ENCODE measurements at regions not wholly inside any gene's neighbourhood (a gene's known extent, or its start where the extent isn't known, plus 50 kb on each side); places are given as distances from the start of the nearest gene placed in this dataset.

DNA sequence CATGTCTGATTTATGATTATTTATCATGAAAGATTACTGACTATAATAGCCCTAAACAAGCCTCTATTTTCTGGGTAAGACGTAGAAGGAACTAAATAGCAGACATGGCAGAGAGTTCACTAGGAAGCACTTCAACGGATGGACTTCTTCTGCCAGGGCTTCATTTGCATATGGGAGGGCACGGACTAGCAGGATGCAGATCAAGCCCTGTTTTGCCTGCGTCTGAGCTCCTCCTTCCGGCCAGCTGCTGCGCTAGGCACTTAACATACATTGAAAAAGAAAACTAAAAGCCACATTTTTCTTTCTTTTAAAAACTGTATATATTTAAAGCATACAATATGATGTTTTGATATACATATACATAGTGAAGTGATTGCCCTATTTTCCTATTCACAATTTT is 340.0 kb upstream of the MEX3C start:
- TF ChIP-seq ZNF70 (CRISPR knock-in tag; IDR thresholded peaks at IDR 0.05) = no peak
- TF ChIP-seq ZNF565 (CRISPR knock-in tag; conservative IDR thresholded peaks at IDR 0.05; ENCODE audit: low read depth) = no peak
- no peak for TF ChIP-seq ZC3H10 (CRISPR knock-in tag; IDR thresholded peaks at IDR 0.05)
- TF ChIP-seq ESRRG (CRISPR knock-in tag; IDR thresholded peaks at IDR 0.05) = no peak
- no peak for TF ChIP-seq ZFP3 (CRISPR knock-in tag; IDR thresholded peaks at IDR 0.05)
- TF ChIP-seq, protein P1, sequence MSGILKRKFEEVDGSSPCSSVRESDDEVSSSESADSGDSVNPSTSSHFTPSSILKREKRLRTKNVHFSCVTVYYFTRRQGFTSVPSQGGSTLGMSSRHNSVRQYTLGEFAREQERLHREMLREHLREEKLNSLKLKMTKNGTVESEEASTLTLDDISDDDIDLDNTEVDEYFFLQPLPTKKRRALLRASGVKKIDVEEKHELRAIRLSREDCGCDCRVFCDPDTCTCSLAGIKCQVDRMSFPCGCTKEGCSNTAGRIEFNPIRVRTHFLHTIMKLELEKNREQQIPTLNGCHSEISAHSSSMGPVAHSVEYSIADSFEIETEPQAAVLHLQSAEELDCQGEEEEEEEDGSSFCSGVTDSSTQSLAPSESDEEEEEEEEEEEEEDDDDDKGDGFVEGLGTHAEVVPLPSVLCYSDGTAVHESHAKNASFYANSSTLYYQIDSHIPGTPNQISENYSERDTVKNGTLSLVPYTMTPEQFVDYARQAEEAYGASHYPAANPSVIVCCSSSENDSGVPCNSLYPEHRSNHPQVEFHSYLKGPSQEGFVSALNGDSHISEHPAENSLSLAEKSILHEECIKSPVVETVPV (CRISPR knock-in tag; IDR thresholded peaks at IDR 0.05) = no peak
- no peak for TF ChIP-seq OSR1 (CRISPR knock-in tag; IDR thresholded peaks at IDR 0.05)
- TF ChIP-seq GLIS3 (CRISPR knock-in tag; IDR thresholded peaks at IDR 0.05) = no peak
- no peak for TF ChIP-seq ZNF8 (CRISPR knock-in tag; IDR thresholded peaks at IDR 0.05)
- TF ChIP-seq CSDC2 (CRISPR knock-in tag; IDR thresholded peaks at IDR 0.05) = no peak
- TF ChIP-seq TOX (CRISPR knock-in tag; IDR thresholded peaks at IDR 0.05; ENCODE audit: borderline replicate concordance) = no peak
- no peak for TF ChIP-seq SNAI2 (CRISPR knock-in tag; IDR thresholded peaks at IDR 0.05)
- ATAC-seq = peak; percentile 74

- ATAC-seq = no peak
- TF ChIP-seq, protein P1 (CRISPR knock-in tag; IDR thresholded peaks at IDR 0.05) = no peak
- TF ChIP-seq RARB (CRISPR knock-in tag; IDR thresholded peaks at IDR 0.05) (no peak), ZFP3 (CRISPR knock-in tag; IDR thresholded peaks at IDR 0.05) (no peak), ZC3H10 (CRISPR knock-in tag; IDR thresholded peaks at IDR 0.05) (no peak), TCF4 (CRISPR knock-in tag; IDR thresholded peaks at IDR 0.05; ENCODE audit: borderline replicate concordance) (no peak), BACH2 (CRISPR knock-in tag; IDR thresholded peaks at IDR 0.05; ENCODE audit: borderline replicate concordance) (no peak), ZNF565 (CRISPR knock-in tag; conservative IDR thresholded peaks at IDR 0.05; ENCODE audit: low read depth) (no peak), POU6F1 (CRISPR knock-in tag; IDR thresholded peaks at IDR 0.05; ENCODE audit: borderline replicate concordance, low read depth) (no peak), ZFP30 (CRISPR knock-in tag; IDR thresholded peaks at IDR 0.05) (no peak), OSR1 (CRISPR knock-in tag; IDR thresholded peaks at IDR 0.05) (no peak), ZNF70 (CRISPR knock-in tag; IDR thresholded peaks at IDR 0.05) (no peak), ESRRG (CRISPR knock-in tag; IDR thresholded peaks at IDR 0.05) (no peak), CSDC2 (CRISPR knock-in tag; IDR thresholded peaks at IDR 0.05) (no peak), ARNTL (CRISPR knock-in tag; IDR thresholded peaks at IDR 0.05; ENCODE audit: borderline replicate concordance, low read depth) (no peak), ZNF8 (CRISPR knock-in tag; IDR thresholded peaks at IDR 0.05) (no peak), ISL1 (CRISPR knock-in tag; IDR thresholded peaks at IDR 0.05) (no peak)
- TF ChIP-seq, protein P2, sequence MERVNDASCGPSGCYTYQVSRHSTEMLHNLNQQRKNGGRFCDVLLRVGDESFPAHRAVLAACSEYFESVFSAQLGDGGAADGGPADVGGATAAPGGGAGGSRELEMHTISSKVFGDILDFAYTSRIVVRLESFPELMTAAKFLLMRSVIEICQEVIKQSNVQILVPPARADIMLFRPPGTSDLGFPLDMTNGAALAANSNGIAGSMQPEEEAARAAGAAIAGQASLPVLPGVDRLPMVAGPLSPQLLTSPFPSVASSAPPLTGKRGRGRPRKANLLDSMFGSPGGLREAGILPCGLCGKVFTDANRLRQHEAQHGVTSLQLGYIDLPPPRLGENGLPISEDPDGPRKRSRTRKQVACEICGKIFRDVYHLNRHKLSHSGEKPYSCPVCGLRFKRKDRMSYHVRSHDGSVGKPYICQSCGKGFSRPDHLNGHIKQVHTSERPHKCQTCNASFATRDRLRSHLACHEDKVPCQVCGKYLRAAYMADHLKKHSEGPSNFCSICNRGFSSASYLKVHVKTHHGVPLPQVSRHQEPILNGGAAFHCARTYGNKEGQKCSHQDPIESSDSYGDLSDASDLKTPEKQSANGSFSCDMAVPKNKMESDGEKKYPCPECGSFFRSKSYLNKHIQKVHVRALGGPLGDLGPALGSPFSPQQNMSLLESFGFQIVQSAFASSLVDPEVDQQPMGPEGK (CRISPR knock-in tag; IDR thresholded peaks at IDR 0.05; ENCODE audit: borderline replicate concordance) = no peak
Measured at GRCh38 chr18:51540562-51540961, 343.1 kb upstream of the MEX3C start.

- TF ChIP-seq BACH2 (CRISPR knock-in tag; IDR thresholded peaks at IDR 0.05; ENCODE audit: borderline replicate concordance) = no peak
- TF ChIP-seq ARNTL (CRISPR knock-in tag; IDR thresholded peaks at IDR 0.05; ENCODE audit: borderline replicate concordance, low read depth) = no peak
- TF ChIP-seq RARB (CRISPR knock-in tag; IDR thresholded peaks at IDR 0.05) = no peak
- TF ChIP-seq POU6F1 (CRISPR knock-in tag; IDR thresholded peaks at IDR 0.05; ENCODE audit: borderline replicate concordance, low read depth) = no peak
- no peak for TF ChIP-seq ESRRG (CRISPR knock-in tag; IDR thresholded peaks at IDR 0.05)
- TF ChIP-seq ZNF8 (CRISPR knock-in tag; IDR thresholded peaks at IDR 0.05) = no peak
- no peak for TF ChIP-seq TCF4 (CRISPR knock-in tag; IDR thresholded peaks at IDR 0.05; ENCODE audit: borderline replicate concordance)
- TF ChIP-seq, protein P2 (CRISPR knock-in tag; IDR thresholded peaks at IDR 0.05; ENCODE audit: borderline replicate concordance) = no peak
- TF ChIP-seq TOX (CRISPR knock-in tag; IDR thresholded peaks at IDR 0.05; ENCODE audit: borderline replicate concordance) = no peak
- TF ChIP-seq GLIS3 (CRISPR knock-in tag; IDR thresholded peaks at IDR 0.05) = no peak
- TF ChIP-seq ZNF70 (CRISPR knock-in tag; IDR thresholded peaks at IDR 0.05) = no peak
- no peak for TF ChIP-seq ZFP30 (CRISPR knock-in tag; IDR thresholded peaks at IDR 0.05)
- TF ChIP-seq OSR1 (CRISPR knock-in tag; IDR thresholded peaks at IDR 0.05) = no peak
Measured at GRCh38 chr18:51541230-51541629, 343.7 kb upstream of the MEX3C start.

More at GRCh38 chr18:51541230-51541629, 343.7 kb upstream of the MEX3C start:
- no peak for ATAC-seq

Measured in SK-N-SH treated with all-trans-retinoic acid at 6 μM for 48 hours (cell line).